HG02840 (cell line): ENCODE measurements at regions not wholly inside any gene's neighbourhood (a gene's known extent, or its start where the extent isn't known, plus 50 kb on each side); places are given as distances from the start of the nearest gene placed in this dataset.

Experiments used
- ATAC-seq: cut with Tn5 transposase; IDR thresholded peaks from one replicate; pipeline ENCODE4 v1.9.1; 2021; ENCODE audit warnings: mild to moderate bottlenecking, moderate library complexity, moderate number of reproducible peaks; ENCODE audit not compliant: unreplicated experiment, low FRiP score

- ATAC-seq = no peak
Measured at GRCh38 chr13:99722931-99723330, 221.7 kb downstream of the TM9SF2 start.

- ATAC-seq = no peak
Measured at GRCh38 chr13:99722338-99722818, 221.1 kb downstream of the TM9SF2 start.

GRCh38 chr13:99721606-99722337, 220.5 kb downstream of the TM9SF2 start:
- no peak for ATAC-seq

GRCh38 chr13:99717959-99718674, 216.8 kb downstream of the TM9SF2 start:
- no peak for ATAC-seq

- ATAC-seq = no peak
Measured at GRCh38 chr13:99709134-99709533, 207.9 kb downstream of the TM9SF2 start.

- ATAC-seq = no peak
Measured at GRCh38 chr13:99704390-99704789, 203.1 kb downstream of the TM9SF2 start.

- no peak for ATAC-seq
Measured at GRCh38 chr13:99703908-99704307, 202.6 kb downstream of the TM9SF2 start.

GRCh38 chr13:99702687-99703319, 201.5 kb downstream of the TM9SF2 start:
- ATAC-seq = no peak

GRCh38 chr13:99700468-99700867, 199.2 kb downstream of the TM9SF2 start:
- no peak for ATAC-seq

- no peak for ATAC-seq
Measured at GRCh38 chr13:99698816-99699099, 197.5 kb downstream of the TM9SF2 start.

GRCh38 chr13:99698010-99698815, 196.9 kb downstream of the TM9SF2 start:
- ATAC-seq = no peak

GRCh38 chr13:99695857-99696256, 194.6 kb downstream of the TM9SF2 start:
- no peak for ATAC-seq

- no peak for ATAC-seq
Measured at GRCh38 chr13:99693852-99694611, 192.8 kb downstream of the TM9SF2 start.

GRCh38 chr13:99693351-99693750, 192.1 kb downstream of the TM9SF2 start:
- ATAC-seq = no peak

- ATAC-seq = no peak
Measured at GRCh38 chr13:99692854-99693253, 191.6 kb downstream of the TM9SF2 start.

GRCh38 chr13:99691552-99691951, 190.3 kb downstream of the TM9SF2 start:
- ATAC-seq = no peak

- no peak for ATAC-seq
Measured at GRCh38 chr13:99690426-99691174, 189.3 kb downstream of the TM9SF2 start.

- no peak for ATAC-seq
Measured at GRCh38 chr13:99689955-99690354, 188.7 kb downstream of the TM9SF2 start.

- ATAC-seq = no peak
Measured at GRCh38 chr13:99688776-99689175, 187.5 kb downstream of the TM9SF2 start.
